Skin epidermis (tissue), 12 donors: ENCODE measurements at regions not wholly inside any gene's neighbourhood (a gene's known extent, or its start where the extent isn't known, plus 50 kb on each side); places are given as distances from the start of the nearest gene placed in this dataset.

Experiments
- H3K27ac ChIP-seq, 21 experiments: fragments of 200-600 bp; sonication (generic) in 11 of 21; one replicate each; pipeline ENCODE4 v1.5.0; 2020; ENCODE audit warnings: mild to moderate bottlenecking in 3 of 21, inconsistent platforms in 2 of 21, moderate library complexity in 2 of 21
- H3K4me3 ChIP-seq, 7 experiments: fragments of 200-600 bp; sonication (generic) in 2 of 7; one replicate each; pipeline ENCODE4 v1.5.0; 2020; ENCODE audit warnings: inconsistent platforms in 2 of 7, mild to moderate bottlenecking in 2 of 7, moderate library complexity in 1 of 7

- no peak overlapping the region for H3K4me3 ChIP-seq
- no peak overlapping the region for H3K27ac ChIP-seq
Observed at GRCh38 chr10:128657548-128657947, 531.3 kb upstream of the MKI67 start.

GRCh38 chr10:128660726-128661125 is 534.5 kb upstream of the MKI67 start:
- Histone ChIP-seq H3K4me3 (no peak overlapping the region), H3K27ac (no peak overlapping the region)

- no peak overlapping the region for H3K27ac ChIP-seq
- no peak overlapping the region for H3K4me3 ChIP-seq
Observed at GRCh38 chr10:128661404-128662197, 535.4 kb upstream of the MKI67 start.

GRCh38 chr10:128662520-128662919 is 536.3 kb upstream of the MKI67 start:
- H3K4me3 ChIP-seq = no peak overlapping the region
- no peak overlapping the region for H3K27ac ChIP-seq

- no peak overlapping the region for H3K27ac ChIP-seq
- no peak overlapping the region for H3K4me3 ChIP-seq
Observed at GRCh38 chr10:128664729-128665128, 538.5 kb upstream of the MKI67 start.

- H3K27ac ChIP-seq = no peak overlapping the region
- H3K4me3 ChIP-seq = no peak overlapping the region
Observed at GRCh38 chr10:128675405-128675804, 549.2 kb upstream of the MKI67 start.

GRCh38 chr10:128680116-128680515 is 553.9 kb upstream of the MKI67 start:
- Histone ChIP-seq H3K27ac (no peak overlapping the region), H3K4me3 (no peak overlapping the region)

GRCh38 chr10:128684215-128684614 is 558.0 kb upstream of the MKI67 start:
- H3K4me3 ChIP-seq = no peak overlapping the region
- no peak overlapping the region for H3K27ac ChIP-seq

GRCh38 chr10:128686630-128687278 is 560.5 kb upstream of the MKI67 start:
- Histone ChIP-seq H3K4me3 (no peak overlapping the region), H3K27ac (no peak overlapping the region)

GRCh38 chr10:128687408-128687807 is 561.2 kb upstream of the MKI67 start:
- Histone ChIP-seq H3K27ac (no peak overlapping the region), H3K4me3 (no peak overlapping the region)

- no peak overlapping the region for H3K27ac ChIP-seq
- H3K4me3 ChIP-seq = no peak overlapping the region
Observed at GRCh38 chr10:128687927-128688549, 561.8 kb upstream of the MKI67 start.

- no peak overlapping the region for H3K4me3 ChIP-seq
- no peak overlapping the region for H3K27ac ChIP-seq
Observed at GRCh38 chr10:128689667-128690066, 563.4 kb upstream of the MKI67 start.

- no peak overlapping the region for H3K4me3 ChIP-seq
- H3K27ac ChIP-seq = no peak overlapping the region
Observed at GRCh38 chr10:128693493-128694131, 567.4 kb upstream of the MKI67 start.

- no peak overlapping the region for H3K27ac ChIP-seq
- H3K4me3 ChIP-seq = no peak overlapping the region
Observed at GRCh38 chr10:128694168-128694850, 568.1 kb upstream of the MKI67 start.

- Histone ChIP-seq H3K4me3 (no peak overlapping the region), H3K27ac (no peak overlapping the region)
Observed at GRCh38 chr10:128694851-128695725, 568.9 kb upstream of the MKI67 start.

GRCh38 chr10:128695931-128696330 is 569.7 kb upstream of the MKI67 start:
- Histone ChIP-seq H3K4me3 (no peak overlapping the region), H3K27ac (no peak overlapping the region)

GRCh38 chr10:128697437-128697836 is 571.2 kb upstream of the MKI67 start:
- H3K27ac ChIP-seq = no peak overlapping the region
- no peak overlapping the region for H3K4me3 ChIP-seq

GRCh38 chr10:128701381-128701780 is 575.2 kb upstream of the MKI67 start:
- Histone ChIP-seq H3K4me3 (no peak overlapping the region), H3K27ac (no peak overlapping the region)

GRCh38 chr10:128701837-128702236 is 575.6 kb upstream of the MKI67 start:
- no peak overlapping the region for H3K27ac ChIP-seq
- H3K4me3 ChIP-seq = no peak overlapping the region
